Subcutaneous abdominal adipose tissue (tissue), 5 donors: ENCODE measurements at regions not wholly inside any gene's neighbourhood (a gene's known extent, or its start where the extent isn't known, plus 50 kb on each side); places are given as distances from the start of the nearest gene placed in this dataset.

Experiments used
- H3K27ac ChIP-seq: one replicate; pipeline ENCODE4 v1.7.0; 2013; ENCODE audit warnings: low read depth, mild to moderate bottlenecking, inconsistent platforms, low read length, moderate library complexity
- H3K27me3 ChIP-seq, 5 donors: one replicate each; pipeline ENCODE4 v1.7.0; 2013; ENCODE audit warnings: low read length in 5 of 5, inconsistent platforms in 1 of 5; ENCODE audit not compliant: control insufficient read depth in 5 of 5, insufficient read depth in 4 of 5
- H3K36me3 ChIP-seq, 5 donors: one replicate each; pipeline ENCODE4 v1.7.0; 2013; ENCODE audit warnings: low read length in 5 of 5; ENCODE audit not compliant: control insufficient read depth in 5 of 5, insufficient read depth in 5 of 5
- H3K4me1 ChIP-seq, 5 donors: one replicate each; pipeline ENCODE4 v1.7.0; 2013; ENCODE audit warnings: low read length in 5 of 5, mild to moderate bottlenecking in 3 of 5, moderate library complexity in 1 of 5; ENCODE audit not compliant: control insufficient read depth in 5 of 5, insufficient read depth in 5 of 5
- H3K4me3 ChIP-seq, 5 donors: one replicate each; pipeline ENCODE4 v1.7.0; 2013; ENCODE audit warnings: low read length in 5 of 5, low read depth in 1 of 5
- H3K9ac ChIP-seq, 5 donors: one replicate each; pipeline ENCODE4 v1.7.0; 2013; ENCODE audit warnings: low read length in 5 of 5, mild to moderate bottlenecking in 4 of 5, moderate library complexity in 3 of 5
- H3K9me3 ChIP-seq, 5 donors: one replicate each; pipeline ENCODE4 v1.7.0; 2013; ENCODE audit warnings: low read length in 5 of 5; ENCODE audit not compliant: control insufficient read depth in 5 of 5
- donor health status: healthy.
- donor health status: healthy.
- donor health status: healthy.
- donor health status: healthy.
- donor health status: healthy.

GRCh38 chrX:150312931-150313330 is 50.2 kb upstream of the MAMLD1 start:
- Histone ChIP-seq H3K4me3 (no peak overlapping the region), H3K9me3 (peaks cover 0 to 4% (median 0%) of the 10 kb centered on the region in 5 donors), H3K27me3 (peaks cover 0 to 8% (median 0%) of the 10 kb centered on the region in 5 donors), H3K9ac (no peak overlapping the region), H3K4me1 (no peaks in the 10 kb centered on the region), H3K36me3 (no peaks in the 10 kb centered on the region), H3K27ac (no peak overlapping the region)
